HCT116 (cell line): ENCODE measurements at regions not wholly inside any gene's neighbourhood (a gene's known extent, or its start where the extent isn't known, plus 50 kb on each side); places are given as distances from the start of the nearest gene placed in this dataset.

Experiments used
- ATAC-seq: fragments of 200-7000 bp; cut with Tn5 transposase; 2 replicates; pipeline ENCODE4 v1.9.1; 2020; ENCODE audit warnings: mild to moderate bottlenecking, moderate library complexity
- BruUV-seq: library from RNA; stranded (reverse); fragments of 400-500 nt; replicated peaks from 2 replicates; lab custom pipeline; 2021; lab: Mats Ljungman, UMichigan
- CTCF ChIA-PET: fragments of 300-600 bp; sonication (Branson Sonifier 250); formaldehyde crosslinking; loops from one replicate; lab custom pipeline; 2021; ENCODE audit warnings: antibody characterized with exemption; lab: Charles Lee
- POLR2A ChIA-PET: fragments of 300-600, 350-600 bp; sonication (Branson Sonifier 250); formaldehyde crosslinking; loops from one replicate; lab custom pipeline; 2021; ENCODE audit warnings: antibody characterized with exemption; lab: Charles Lee
- RAD21 ChIA-PET, 2 experiments: fragments of 300-600 bp; sonication (Branson Sonifier 250); formaldehyde crosslinking; loops; one replicate each; lab custom pipeline; 2023; ENCODE audit warnings: low total read pairs in 2 of 2; ENCODE audit not compliant: uncharacterized antibody in 2 of 2, unreplicated experiment in 2 of 2, low non-redundant PET in 1 of 2; lab: Charles Lee
- DNase-seq: peaks from one replicate; pipeline ENCODE4 v3.0.0-alpha.2; 2010; ENCODE audit warnings: low read depth, low spot score
- H2AFZ ChIP-seq: fragments of 200-600 bp; shearing (Covaris generic), sonication (generic); 2 replicates; pipeline ENCODE4 v1.6.1; 2017; ENCODE audit warnings: low read depth, mixed run types, mixed read lengths, antibody characterized with exemption, low read length; ENCODE audit not compliant: poor library complexity, severe bottlenecking
- H3K27ac ChIP-seq: 2 replicates; pipeline ENCODE4 v1.5.1; 2012; ENCODE audit warnings: low read depth, low read length
- H3K27me3 ChIP-seq: fragments of 200-600 bp; sonication (generic); 2 replicates; pipeline ENCODE4 v1.6.1; 2016; ENCODE audit warnings: mixed run types, low read length, mixed read lengths; ENCODE audit not compliant: insufficient read depth
- H3K36me3 ChIP-seq, 2 experiments: fragments of 200-500 bp in 1 of 2; fragments of 200-600 bp in 1 of 2; sonication (Bioruptor generic) in 1 of 2; sonication (generic) in 1 of 2; 2 replicates each; pipeline versions ENCODE4 v1.5.1 to v1.6.1; 2014 to 2016; ENCODE audit warnings: low read length in 2 of 2, inconsistent platforms in 1 of 2, mixed read lengths in 1 of 2, mixed run types in 1 of 2; ENCODE audit not compliant: insufficient read depth in 2 of 2, control insufficient read depth in 1 of 2
- H3K4me1 ChIP-seq, 2 experiments: fragments of 200-600 bp in 1 of 2; sonication (generic) in 1 of 2; 2 replicates each; pipeline versions ENCODE4 v1.5.1 to v1.6.1; 2012 to 2017; ENCODE audit warnings: low read length in 2 of 2, inconsistent platforms in 1 of 2, mild to moderate bottlenecking in 1 of 2, mixed read lengths in 1 of 2, mixed run types in 1 of 2, moderate library complexity in 1 of 2; ENCODE audit not compliant: insufficient read depth in 2 of 2, control insufficient read depth in 1 of 2
- H3K4me2 ChIP-seq: fragments of 200-600 bp; sonication (generic); 2 replicates; pipeline ENCODE4 v1.6.1; 2017; ENCODE audit warnings: mixed run types, low read length, mixed read lengths
- H3K4me3 ChIP-seq, 2 experiments: fragments of 200-600 bp in 1 of 2; sonication (generic) in 1 of 2; replicated peaks in 1 of 2; 2 replicates each; pipeline ENCODE4 v1.5.1; 2011 to 2016; ENCODE audit warnings: low read length in 2 of 2, control low read depth in 1 of 2, low read depth in 1 of 2, mild to moderate bottlenecking in 1 of 2, mixed read lengths in 1 of 2, mixed run types in 1 of 2
- H3K79me2 ChIP-seq: fragments of 200-600 bp; sonication (generic); 2 replicates; pipeline ENCODE4 v1.6.1; 2017; ENCODE audit warnings: mild to moderate bottlenecking, mixed run types, low read length, moderate library complexity, mixed read lengths; ENCODE audit not compliant: insufficient read depth
- H3K9ac ChIP-seq: fragments of 200-600 bp; sonication (generic); 2 replicates; pipeline ENCODE4 v1.6.1; 2016; ENCODE audit warnings: low read length, mixed read lengths
- H3K9me2 ChIP-seq: fragments of 200-600 bp; sonication (generic), shearing (Covaris generic); 2 replicates; pipeline ENCODE4 v1.6.1; 2017; ENCODE audit warnings: mixed run types, mild to moderate bottlenecking, moderate library complexity; ENCODE audit not compliant: insufficient read depth
- H3K9me3 ChIP-seq, 2 experiments: fragments of 200-500 bp in 1 of 2; fragments of 200-600 bp in 1 of 2; sonication (Bioruptor generic) in 1 of 2; sonication (generic) in 1 of 2; 2 replicates each; pipeline ENCODE4 v1.6.1; 2014 to 2017; ENCODE audit warnings: low read length in 2 of 2, mixed read lengths in 2 of 2, inconsistent platforms in 1 of 2, low read depth in 1 of 2, mild to moderate bottlenecking in 1 of 2, mixed run types in 1 of 2, moderate library complexity in 1 of 2; ENCODE audit not compliant: control insufficient read depth in 1 of 2, insufficient read depth in 1 of 2
- H4K20me1 ChIP-seq: fragments of 200-600 bp; sonication (generic), shearing (Covaris generic); 2 replicates; pipeline ENCODE4 v1.6.1; 2017; ENCODE audit warnings: mixed run types, mild to moderate bottlenecking, moderate library complexity; ENCODE audit not compliant: insufficient read depth
- EGR1 ChIP-seq: IDR thresholded peaks from 2 replicates; pipeline ENCODE4 v1.6.1; 2012; ENCODE audit warnings: low read depth
- ELF1 ChIP-seq: IDR thresholded peaks from 2 replicates; pipeline ENCODE4 v1.6.1; 2012; ENCODE audit warnings: low read depth, borderline replicate concordance
- EZH2 ChIP-seq: fragments of 200-600 bp; sonication (generic); IDR thresholded peaks from 2 replicates; pipeline ENCODE4 v1.6.1; 2017; ENCODE audit warnings: antibody characterized with exemption, mixed run types
- EZH2phosphoT487 ChIP-seq: fragments of 200-600 bp; IDR thresholded peaks from 2 replicates; pipeline ENCODE4 v1.6.1; 2018; ENCODE audit warnings: antibody characterized with exemption, borderline replicate concordance
- FOSL1 ChIP-seq: IDR thresholded peaks from 2 replicates; pipeline ENCODE4 v1.6.1; 2012; ENCODE audit warnings: low read depth
- JUND ChIP-seq: IDR thresholded peaks from 2 replicates; pipeline ENCODE4 v1.6.1; 2012
- RAD21 ChIP-seq: IDR thresholded peaks from 2 replicates; pipeline ENCODE4 v1.6.1; 2012; ENCODE audit warnings: low read depth, mild to moderate bottlenecking
- SIN3A ChIP-seq: IDR thresholded peaks from 2 replicates; pipeline ENCODE4 v1.6.1; 2012; ENCODE audit warnings: low read depth
- SP1 ChIP-seq: IDR thresholded peaks from 2 replicates; pipeline ENCODE4 v1.6.1; 2012; ENCODE audit warnings: low read depth
- SRF ChIP-seq: IDR thresholded peaks from 2 replicates; pipeline ENCODE4 v1.6.1; 2012; ENCODE audit warnings: low read depth
- ZBTB33 ChIP-seq: IDR thresholded peaks from 2 replicates; pipeline ENCODE4 v1.6.1; 2011; ENCODE audit warnings: mild to moderate bottlenecking, low read length, moderate library complexity; ENCODE audit not compliant: insufficient replicate concordance; ENCODE audit errors: extremely low read depth
- ZFX ChIP-seq: fragments of 450-650 bp; IDR thresholded peaks from 2 replicates; pipeline ENCODE4 v1.6.1; 2017
- intact Hi-C: fragments of 100-400 bp; cut with micrococcal nuclease; formaldehyde crosslinking; loops from 2 replicates; pipeline ENCODE4 v1.10.0; 2022
- TF ChIP-seq, protein P1 (sequence below): IDR thresholded peaks from 2 replicates; pipeline ENCODE4 v1.6.1; 2012
- TF ChIP-seq, protein P2 (sequence below), 3 experiments: fragments of 200-600 bp in 1 of 3; sonication (generic) in 1 of 3; IDR thresholded peaks in 2 of 3; conservative IDR thresholded peaks in 1 of 3; 2 replicates each; pipeline ENCODE4 v1.5.1; 2012 to 2017; ENCODE audit warnings: low read depth in 2 of 3, low read length in 2 of 3, antibody characterized with exemption in 1 of 3, borderline replicate concordance in 1 of 3, control low read depth in 1 of 3, mild to moderate bottlenecking in 1 of 3, mixed read lengths in 1 of 3, mixed run types in 1 of 3, moderate library complexity in 1 of 3; ENCODE audit not compliant: insufficient read depth in 1 of 3
- TF ChIP-seq, protein P3 (sequence below): IDR thresholded peaks from 2 replicates; pipeline ENCODE4 v1.6.1; 2012

- CTCF ChIA-PET, result no interaction called here
- Histone ChIP-seq H3K4me1 (no peaks in the 10 kb centered on the region), H4K20me1 (no peaks in the 10 kb centered on the region), H2AFZ (no peak overlapping the region), H3K9ac (no peak overlapping the region), H3K9me2 (no peaks in the 10 kb centered on the region), H3K79me2 (no peaks in the 10 kb centered on the region), H3K9me3 (no peaks in the 10 kb centered on the region), H3K27me3 (peaks cover 19% of the 10 kb centered on the region), H3K36me3 (no peaks in the 10 kb centered on the region), H3K4me2 (no peak overlapping the region), H3K27ac (no peak overlapping the region), H3K4me3 (no peak overlapping the region)
- ATAC-seq (no peak), DNase-seq (no peak)
- RAD21 ChIA-PET, result no interaction called here
- POLR2A ChIA-PET, result no interaction called here
- BruUV-seq, result no TSS peak
- no peak for TF ChIP-seq RAD21
- no peak for TF ChIP-seq FOSL1
- no peak for TF ChIP-seq ZFX
- TF ChIP-seq SRF, result no peak
- TF ChIP-seq ZBTB33, result no peak
- TF ChIP-seq, protein P1, sequence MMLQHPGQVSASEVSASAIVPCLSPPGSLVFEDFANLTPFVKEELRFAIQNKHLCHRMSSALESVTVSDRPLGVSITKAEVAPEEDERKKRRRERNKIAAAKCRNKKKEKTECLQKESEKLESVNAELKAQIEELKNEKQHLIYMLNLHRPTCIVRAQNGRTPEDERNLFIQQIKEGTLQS, result no peak
- TF ChIP-seq EZH2, result no peak
- TF ChIP-seq, protein P2, sequence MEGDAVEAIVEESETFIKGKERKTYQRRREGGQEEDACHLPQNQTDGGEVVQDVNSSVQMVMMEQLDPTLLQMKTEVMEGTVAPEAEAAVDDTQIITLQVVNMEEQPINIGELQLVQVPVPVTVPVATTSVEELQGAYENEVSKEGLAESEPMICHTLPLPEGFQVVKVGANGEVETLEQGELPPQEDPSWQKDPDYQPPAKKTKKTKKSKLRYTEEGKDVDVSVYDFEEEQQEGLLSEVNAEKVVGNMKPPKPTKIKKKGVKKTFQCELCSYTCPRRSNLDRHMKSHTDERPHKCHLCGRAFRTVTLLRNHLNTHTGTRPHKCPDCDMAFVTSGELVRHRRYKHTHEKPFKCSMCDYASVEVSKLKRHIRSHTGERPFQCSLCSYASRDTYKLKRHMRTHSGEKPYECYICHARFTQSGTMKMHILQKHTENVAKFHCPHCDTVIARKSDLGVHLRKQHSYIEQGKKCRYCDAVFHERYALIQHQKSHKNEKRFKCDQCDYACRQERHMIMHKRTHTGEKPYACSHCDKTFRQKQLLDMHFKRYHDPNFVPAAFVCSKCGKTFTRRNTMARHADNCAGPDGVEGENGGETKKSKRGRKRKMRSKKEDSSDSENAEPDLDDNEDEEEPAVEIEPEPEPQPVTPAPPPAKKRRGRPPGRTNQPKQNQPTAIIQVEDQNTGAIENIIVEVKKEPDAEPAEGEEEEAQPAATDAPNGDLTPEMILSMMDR (IDR thresholded peaks at IDR 0.05 in 2 of 3, conservative IDR thresholded peaks at IDR 0.05 in 1 of 3; ENCODE audit: borderline replicate concordance in 1 of 3, insufficient read depth in 1 of 3, low read depth in 2 of 3, low read length in 2 of 3), result no peak
- TF ChIP-seq EGR1, result no peak
- TF ChIP-seq, protein P3, sequence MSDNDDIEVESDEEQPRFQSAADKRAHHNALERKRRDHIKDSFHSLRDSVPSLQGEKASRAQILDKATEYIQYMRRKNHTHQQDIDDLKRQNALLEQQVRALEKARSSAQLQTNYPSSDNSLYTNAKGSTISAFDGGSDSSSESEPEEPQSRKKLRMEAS, result no peak
- no peak for TF ChIP-seq EZH2phosphoT487
- no peak for TF ChIP-seq SP1
- TF ChIP-seq ELF1, result no peak
- no peak for TF ChIP-seq JUND
- TF ChIP-seq SIN3A, result no peak
- intact Hi-C loops, result no loop called here
These were observed 237.3 kb downstream of the SOD2 start for GRCh38 chr6:159455700-159456274.
